Tibial nerve (tissue), 4 donors: ENCODE measurements at regions not wholly inside any gene's neighbourhood (a gene's known extent, or its start where the extent isn't known, plus 50 kb on each side); places are given as distances from the start of the nearest gene placed in this dataset.

Experiments
- DNase-seq, 2 donors: peaks; one replicate each; pipeline ENCODE4 v3.0.0-alpha.2; 2019; ENCODE audit warnings: low spot score in 2 of 2
- H3K27ac ChIP-seq, 4 donors: fragments of 200-600 bp; sonication (generic) in 3 of 4; one replicate each; pipeline ENCODE4 v1.5.1; 2017 to 2019; ENCODE audit warnings: mild to moderate bottlenecking in 1 of 4
- H3K27me3 ChIP-seq, 2 donors: fragments of 200-600 bp; sonication (generic) in 1 of 2; one replicate each; pipeline versions ENCODE4 v1.5.1 to v1.6.0; 2017 to 2019
- H3K36me3 ChIP-seq, 3 donors: fragments of 200-600 bp; sonication (generic); one replicate each; pipeline ENCODE4 v1.5.1; 2018 to 2019
- H3K4me1 ChIP-seq, 4 donors: fragments of 200-600 bp; sonication (generic) in 3 of 4; one replicate each; pipeline ENCODE4 v1.5.1; 2017 to 2019
- H3K4me3 ChIP-seq, 4 donors: fragments of 200-600 bp; sonication (generic) in 3 of 4; one replicate each; pipeline ENCODE4 v1.5.1; 2017 to 2019; ENCODE audit warnings: mild to moderate bottlenecking in 1 of 4, moderate library complexity in 1 of 4
- H3K9me3 ChIP-seq, 4 donors: fragments of 200-600 bp; sonication (generic) in 3 of 4; one replicate each; pipeline ENCODE4 v1.5.1; 2017 to 2019
- CTCF ChIP-seq, 5 experiments: fragments of 200-600 bp in 3 of 5; fragments of 450-650 bp in 2 of 5; sonication (generic) in 3 of 5; IDR thresholded peaks; one replicate each; pipeline ENCODE4 v1.5.1; 2016 to 2019; ENCODE audit warnings: antibody characterized with exemption in 5 of 5, mild to moderate bottlenecking in 3 of 5, moderate library complexity in 2 of 5
- EP300 ChIP-seq, 2 donors: sonication (generic); formaldehyde crosslinking; IDR thresholded peaks; one replicate each; pipeline ENCODE4 v1.6.1; 2017; ENCODE audit warnings: antibody characterized with exemption in 2 of 2, mild to moderate bottlenecking in 1 of 2
- POLR2A ChIP-seq, 2 donors: fragments of 450-650 bp; IDR thresholded peaks; one replicate each; pipeline ENCODE4 v1.6.1; 2017; ENCODE audit warnings: antibody characterized with exemption in 2 of 2, mild to moderate bottlenecking in 2 of 2, moderate library complexity in 2 of 2
- WGBS, 2 donors: methylation state at CpG; one replicate each; pipeline ENCODE4 v1.1.5; 2018; 5-methylcytosine and 5-hydroxymethylcytosine counted together

GRCh38 chr13:39268398-39268797 is 230.1 kb downstream of the NHLRC3 start:
- H3K27ac ChIP-seq = no peak overlapping the region
- no peak overlapping the region for H3K4me3 ChIP-seq
- peaks cover 0 to 3% (median 0%) of the 10 kb centered on the region in 4 donors for H3K4me1 ChIP-seq
- H3K27me3 ChIP-seq = no peaks in the 10 kb centered on the region
- no peak for TF ChIP-seq POLR2A (IDR thresholded peaks at IDR 0.05)
- TF ChIP-seq CTCF (IDR thresholded peaks at IDR 0.05) = no peak
- TF ChIP-seq EP300 (IDR thresholded peaks at IDR 0.05) = no peak
- DNase-seq = no peak
- H3K9me3 ChIP-seq = no peaks in the 10 kb centered on the region
- no peaks in the 10 kb centered on the region for H3K36me3 ChIP-seq
- WGBS, 2 donors = 86 to 93% methylated on average over 3 of the region's 3 CpGs

- no peak for DNase-seq
- no peak overlapping the region for H3K4me3 ChIP-seq
- WGBS, 2 donors = 82 to 86% methylated on average over 2 of the region's 2 CpGs
- H3K27ac ChIP-seq = no peak overlapping the region
- H3K9me3 ChIP-seq = no peaks in the 10 kb centered on the region
- H3K4me1 ChIP-seq = peaks cover 0 to 6% (median 0%) of the 10 kb centered on the region in 4 donors
- no peaks in the 10 kb centered on the region for H3K36me3 ChIP-seq
- TF ChIP-seq POLR2A (IDR thresholded peaks at IDR 0.05) (no peak), EP300 (IDR thresholded peaks at IDR 0.05) (no peak), CTCF (IDR thresholded peaks at IDR 0.05) (no peak)
- no peaks in the 10 kb centered on the region for H3K27me3 ChIP-seq
These were observed 230.7 kb downstream of the NHLRC3 start for GRCh38 chr13:39269004-39269403.

- no peak for DNase-seq
- Histone ChIP-seq H3K27ac (no peak overlapping the region), H3K9me3 (no peaks in the 10 kb centered on the region), H3K36me3 (no peaks in the 10 kb centered on the region), H3K4me1 (peaks cover 0 to 7% (median 0%) of the 10 kb centered on the region in 4 donors), H3K27me3 (no peaks in the 10 kb centered on the region), H3K4me3 (no peak overlapping the region)
- WGBS, 2 donors = 60 to 62% methylated on average over 1 of the region's 1 CpG
- TF ChIP-seq CTCF (IDR thresholded peaks at IDR 0.05) (no peak), POLR2A (IDR thresholded peaks at IDR 0.05) (no peak), EP300 (IDR thresholded peaks at IDR 0.05) (no peak)
These were observed 231.2 kb downstream of the NHLRC3 start for GRCh38 chr13:39269411-39269810.

- 51 to 53% methylated on average over 1 of the region's 1 CpG for WGBS, 2 donors
- H3K9me3 ChIP-seq = no peaks in the 10 kb centered on the region
- peaks cover 0 to 7% (median 0%) of the 10 kb centered on the region in 4 donors for H3K4me1 ChIP-seq
- H3K36me3 ChIP-seq = no peaks in the 10 kb centered on the region
- no peaks in the 10 kb centered on the region for H3K27me3 ChIP-seq
- no peak overlapping the region for H3K4me3 ChIP-seq
- no peak overlapping the region for H3K27ac ChIP-seq
- no peak for TF ChIP-seq CTCF (IDR thresholded peaks at IDR 0.05)
- TF ChIP-seq EP300 (IDR thresholded peaks at IDR 0.05) = no peak
- TF ChIP-seq POLR2A (IDR thresholded peaks at IDR 0.05) = no peak
- DNase-seq = no peak
These were observed 234.7 kb downstream of the NHLRC3 start for GRCh38 chr13:39272994-39273393.

- no peak for DNase-seq
- Histone ChIP-seq H3K36me3 (no peaks in the 10 kb centered on the region), H3K9me3 (no peaks in the 10 kb centered on the region), H3K4me1 (peaks cover 0 to 7% (median 0%) of the 10 kb centered on the region in 4 donors), H3K4me3 (no peak overlapping the region), H3K27ac (no peak overlapping the region), H3K27me3 (no peaks in the 10 kb centered on the region)
- 45 to 60% methylated on average over 6 of the region's 6 CpGs for WGBS, 2 donors
- no peak for TF ChIP-seq POLR2A (IDR thresholded peaks at IDR 0.05)
- TF ChIP-seq CTCF (IDR thresholded peaks at IDR 0.05) = no peak
- TF ChIP-seq EP300 (IDR thresholded peaks at IDR 0.05) = no peak
These were observed 235.9 kb downstream of the NHLRC3 start for GRCh38 chr13:39273953-39274738.
